Aorta (tissue), 5 donors: ENCODE measurements at regions not wholly inside any gene's neighbourhood (a gene's known extent, or its start where the extent isn't known, plus 50 kb on each side); places are given as distances from the start of the nearest gene placed in this dataset.

Experiments used
- ATAC-seq: fragments of 200-7000 bp; cut with Tn5 transposase; one replicate; pipeline ENCODE4 v1.9.1; 2022; ENCODE audit warnings: moderate library complexity; ENCODE audit not compliant: low FRiP score
- DNase-seq, 2 donors: peaks; one replicate each; pipeline ENCODE4 v3.0.0-alpha.2; 2020
- H3K27ac ChIP-seq, 2 donors: one replicate each; pipeline ENCODE4 v1.5.1; 2013; ENCODE audit warnings: low read length in 2 of 2, mild to moderate bottlenecking in 2 of 2, moderate library complexity in 2 of 2, control low read depth in 1 of 2, inconsistent platforms in 1 of 2, low read depth in 1 of 2
- H3K27me3 ChIP-seq, 2 donors: one replicate each; pipeline ENCODE4 v1.6.1; 2013; ENCODE audit warnings: control low read depth in 1 of 2, low read length in 1 of 2, mild to moderate bottlenecking in 1 of 2, moderate library complexity in 1 of 2; ENCODE audit not compliant: insufficient read depth in 2 of 2, control insufficient read depth in 1 of 2
- H3K36me3 ChIP-seq, 2 donors: one replicate each; pipeline ENCODE4 v1.6.1; 2013; ENCODE audit warnings: control low read depth in 1 of 2, low read length in 1 of 2, mild to moderate bottlenecking in 1 of 2; ENCODE audit not compliant: insufficient read depth in 2 of 2, control insufficient read depth in 1 of 2
- H3K4me1 ChIP-seq, 2 donors: one replicate each; pipeline ENCODE4 v1.6.1; 2013; ENCODE audit warnings: low read length in 2 of 2, control low read depth in 1 of 2, mild to moderate bottlenecking in 1 of 2, moderate library complexity in 1 of 2; ENCODE audit not compliant: insufficient read depth in 2 of 2, control insufficient read depth in 1 of 2
- H3K4me3 ChIP-seq, 2 donors: one replicate each; pipeline ENCODE4 v1.5.1; 2013; ENCODE audit warnings: low read length in 2 of 2, control low read depth in 1 of 2, mild to moderate bottlenecking in 1 of 2
- H3K9me3 ChIP-seq: one replicate; pipeline ENCODE4 v1.6.1; 2013; ENCODE audit warnings: mild to moderate bottlenecking, low read length; ENCODE audit not compliant: control insufficient read depth
- WGBS, 2 donors: extraction: QIAGEN DNeasy Blood & Tissue Kit; methylation state at CpG; one replicate each; pipeline ENCODE4 v1.1.7; 2013; 5-methylcytosine and 5-hydroxymethylcytosine counted together
- intact Hi-C, 2 donors: fragments of 100-400 bp; cut with DNase I; formaldehyde crosslinking; loops; one replicate each; pipeline versions ENCODE4 v1.14.2 to v1.15.0; 2022
- donor health status: healthy with polysubstance abuse.
- donor health status: Bipolar disorder and iron deficiency.
- donor health status: DM: no; HTN: no; CAD: no.
- donor health status: DM: no; HTN: no; CAD: no.
- donor health status: DM: yes; HTN: yes; CAD: no.

- WGBS, 2 donors: 14 to 25% methylated on average over 4 of the region's 4 CpGs
Observed at GRCh38 chr11:37724315-37724714, 1126.3 kb upstream of the RAG2 start.

DNA sequence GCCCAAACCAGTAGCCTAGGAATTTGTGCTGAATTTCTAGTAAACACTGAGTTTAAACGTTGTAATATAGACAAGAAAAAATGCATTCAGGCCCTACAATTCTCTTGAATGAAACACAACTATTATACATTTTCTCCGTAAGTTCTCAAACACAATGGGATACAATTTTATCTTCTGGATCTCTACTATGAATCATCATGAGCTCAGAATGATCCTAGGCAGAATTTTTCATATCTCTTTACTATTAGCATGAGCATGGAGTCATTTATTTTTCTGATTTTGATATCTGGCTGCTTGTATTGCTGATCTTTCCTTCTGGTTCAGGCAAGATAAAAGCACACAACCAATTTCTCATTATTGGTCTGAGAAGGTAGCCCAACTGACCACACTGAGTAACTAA lies 1123.4 kb upstream of the RAG2 start:
- Histone ChIP-seq H3K4me1 (peaks cover 0 to 1% of the 10 kb centered on the region in 2 donors), H3K27me3 (no peaks in the 10 kb centered on the region), H3K9me3 (no peaks in the 10 kb centered on the region), H3K36me3 (no peaks in the 10 kb centered on the region), H3K27ac (no peak overlapping the region), H3K4me3 (no peak overlapping the region)
- intact Hi-C loops: no loop called here
- ATAC-seq (no peak), DNase-seq (no peak)
- 73% methylated on average over 2 of the region's 2 CpGs for WGBS, 2 donors

More at GRCh38 chr11:37724315-37724714, 1126.3 kb upstream of the RAG2 start:
- Histone ChIP-seq H3K36me3 (no peaks in the 10 kb centered on the region), H3K27me3 (no peaks in the 10 kb centered on the region), H3K9me3 (no peaks in the 10 kb centered on the region), H3K4me3 (no peak overlapping the region), H3K4me1 (no peaks in the 10 kb centered on the region), H3K27ac (no peak overlapping the region)
- ATAC-seq (no peak), DNase-seq (no peak)
- intact Hi-C loops: no loop called here

DNA sequence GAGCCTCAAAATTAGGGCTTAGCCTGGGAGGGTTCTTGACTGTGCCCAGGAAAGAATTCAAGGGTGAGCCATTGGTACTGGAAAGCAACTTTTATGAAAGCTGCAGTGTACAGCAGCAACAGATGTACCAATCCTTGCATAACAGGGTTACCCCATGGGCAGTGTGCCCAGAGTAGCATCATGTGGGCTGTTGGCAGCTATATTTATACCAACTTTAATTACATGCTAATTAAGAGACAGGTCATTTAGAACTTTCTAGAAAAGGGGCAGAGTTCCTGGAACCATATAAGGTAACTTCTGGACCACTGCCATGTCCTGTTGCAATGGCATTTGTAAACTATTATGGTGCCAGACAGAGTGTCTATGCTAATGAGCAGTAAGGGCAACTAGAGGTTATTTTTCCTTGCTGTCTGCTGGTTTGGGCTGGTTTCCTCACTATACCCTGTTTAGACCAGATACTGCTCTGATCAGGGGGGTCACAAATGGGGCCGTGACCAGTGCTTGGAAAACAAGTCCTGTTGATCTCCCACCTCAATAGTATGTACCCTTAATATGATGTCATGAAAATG lies 1120.5 kb upstream of the RAG2 start:
- Histone ChIP-seq H3K4me3 (no peak overlapping the region), H3K9me3 (no peaks in the 10 kb centered on the region), H3K27me3 (no peaks in the 10 kb centered on the region), H3K27ac (no peak overlapping the region), H3K36me3 (no peaks in the 10 kb centered on the region), H3K4me1 (peaks cover 0 to 1% of the 10 kb centered on the region in 2 donors)
- no peak for DNase-seq
- WGBS, 2 donors: 82 to 88% methylated on average over 1 of the region's 1 CpG
- intact Hi-C loops: no loop called here
- ATAC-seq: no peak

GRCh38 chr11:37712251-37712650 lies 1114.2 kb upstream of the RAG2 start:
- Histone ChIP-seq H3K27me3 (no peaks in the 10 kb centered on the region), H3K9me3 (no peaks in the 10 kb centered on the region), H3K36me3 (no peaks in the 10 kb centered on the region), H3K4me3 (no peak overlapping the region), H3K4me1 (no peaks in the 10 kb centered on the region), H3K27ac (no peak overlapping the region)
- DNase-seq (no peak), ATAC-seq (no peak)
- 53 to 55% methylated on average over 3 of the region's 3 CpGs for WGBS, 2 donors
- intact Hi-C loops: no loop called here

DNA sequence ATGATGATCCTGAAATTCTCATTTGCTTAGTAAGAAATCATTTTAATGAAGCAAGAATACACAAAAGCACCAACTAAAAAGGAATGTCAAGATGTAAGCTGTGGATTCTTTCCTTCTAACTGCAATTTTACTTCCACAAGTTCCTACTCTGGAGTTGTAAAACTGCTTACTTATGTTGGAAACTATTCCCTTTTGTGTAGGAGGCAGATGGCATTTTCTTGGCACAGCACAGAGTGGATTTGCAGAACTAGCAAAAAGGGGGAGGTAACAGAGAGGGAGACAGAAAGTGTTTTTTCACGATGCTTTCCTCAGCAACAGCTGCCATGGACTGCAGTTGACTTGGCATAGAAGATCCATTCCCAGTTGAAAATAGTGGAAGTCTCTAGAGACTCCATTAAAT lies 1112.0 kb upstream of the RAG2 start:
- Histone ChIP-seq H3K9me3 (no peaks in the 10 kb centered on the region), H3K4me3 (no peak overlapping the region), H3K27me3 (no peaks in the 10 kb centered on the region), H3K4me1 (no peaks in the 10 kb centered on the region), H3K36me3 (no peaks in the 10 kb centered on the region), H3K27ac (no peak overlapping the region)
- 0 to 6% methylated on average over 1 of the region's 1 CpG for WGBS, 2 donors
- ATAC-seq (no peak), DNase-seq (no peak)
- intact Hi-C loops: no loop called here

DNA sequence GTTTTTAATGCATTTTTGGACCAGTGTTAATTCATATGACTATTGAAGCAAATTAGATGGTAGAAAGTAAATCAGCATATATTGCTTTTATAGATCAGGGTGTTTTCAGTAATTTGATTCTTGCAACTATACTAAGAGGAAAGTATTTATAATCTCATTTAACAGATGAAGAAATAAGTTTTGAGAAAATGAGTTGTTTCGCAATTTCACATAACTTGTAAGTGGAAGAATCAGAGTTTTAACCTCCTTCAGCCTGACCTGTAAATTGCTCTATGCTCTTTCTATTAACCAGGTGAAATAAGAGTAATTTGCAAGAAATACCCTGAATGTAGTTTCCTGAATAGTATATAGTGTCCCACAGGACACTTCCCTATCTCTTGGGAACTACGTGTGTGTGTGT lies 1106.8 kb upstream of the RAG2 start:
- Histone ChIP-seq H3K36me3 (no peaks in the 10 kb centered on the region), H3K27me3 (no peaks in the 10 kb centered on the region), H3K4me3 (no peak overlapping the region), H3K9me3 (no peaks in the 10 kb centered on the region), H3K27ac (no peak overlapping the region), H3K4me1 (no peaks in the 10 kb centered on the region)
- no peak for ATAC-seq
- intact Hi-C loops: no loop called here
- 63 to 65% methylated on average over 2 of the region's 2 CpGs for WGBS, 2 donors
- no peak for DNase-seq

DNA sequence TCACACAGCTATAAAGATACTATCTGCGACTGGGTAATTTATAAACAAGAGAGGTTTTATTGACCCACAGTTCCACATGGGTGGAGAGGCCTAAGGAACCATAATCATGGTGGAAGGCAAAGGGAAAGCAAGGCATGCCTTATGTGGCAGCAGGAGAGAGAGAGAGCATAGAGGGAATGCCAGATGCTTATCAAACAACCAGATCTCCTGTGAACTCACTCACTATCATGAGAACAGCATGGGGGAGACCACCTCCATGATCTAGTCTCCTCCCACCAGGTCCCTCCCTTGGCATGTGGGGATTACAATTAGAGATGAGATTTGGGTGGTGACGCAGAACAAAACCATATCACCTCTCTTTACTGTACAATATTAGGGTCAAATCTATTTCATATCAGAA lies 1101.6 kb upstream of the RAG2 start:
- Histone ChIP-seq H3K9me3 (peaks cover 4% of the 10 kb centered on the region), H3K4me3 (no peak overlapping the region), H3K27ac (no peak overlapping the region), H3K4me1 (no peaks in the 10 kb centered on the region), H3K27me3 (no peaks in the 10 kb centered on the region), H3K36me3 (no peaks in the 10 kb centered on the region)
- intact Hi-C loops: no loop called here
- WGBS, 2 donors: 78 to 83% methylated on average over 2 of the region's 2 CpGs
- DNase-seq (no peak), ATAC-seq (no peak)

GRCh38 chr11:37695283-37695682 lies 1097.2 kb upstream of the RAG2 start:
- no peak for ATAC-seq
- Histone ChIP-seq H3K4me3 (no peak overlapping the region), H3K36me3 (no peaks in the 10 kb centered on the region), H3K27ac (no peak overlapping the region), H3K9me3 (peaks cover 4% of the 10 kb centered on the region), H3K27me3 (no peaks in the 10 kb centered on the region), H3K4me1 (no peaks in the 10 kb centered on the region)
- intact Hi-C loops: no loop called here
- peak in 1 of 2 donors; percentile 22 for DNase-seq

GRCh38 chr11:37689951-37690350 lies 1091.9 kb upstream of the RAG2 start:
- Histone ChIP-seq H3K27ac (no peak overlapping the region), H3K9me3 (no peaks in the 10 kb centered on the region), H3K36me3 (no peaks in the 10 kb centered on the region), H3K27me3 (no peaks in the 10 kb centered on the region), H3K4me3 (no peak overlapping the region), H3K4me1 (no peaks in the 10 kb centered on the region)
- DNase-seq: no peak
- ATAC-seq: no peak
- 1 to 4% methylated on average over 2 of the region's 2 CpGs for WGBS, 2 donors
- intact Hi-C loops: no loop called here
